HG03565 (cell line): ENCODE measurements at regions not wholly inside any gene's neighbourhood (a gene's known extent, or its start where the extent isn't known, plus 50 kb on each side); places are given as distances from the start of the nearest gene placed in this dataset.

Experiments
- ATAC-seq: cut with Tn5 transposase; IDR thresholded peaks from one replicate; pipeline ENCODE4 v1.9.1; 2021; ENCODE audit warnings: mild to moderate bottlenecking, moderate library complexity; ENCODE audit not compliant: unreplicated experiment

DNA sequence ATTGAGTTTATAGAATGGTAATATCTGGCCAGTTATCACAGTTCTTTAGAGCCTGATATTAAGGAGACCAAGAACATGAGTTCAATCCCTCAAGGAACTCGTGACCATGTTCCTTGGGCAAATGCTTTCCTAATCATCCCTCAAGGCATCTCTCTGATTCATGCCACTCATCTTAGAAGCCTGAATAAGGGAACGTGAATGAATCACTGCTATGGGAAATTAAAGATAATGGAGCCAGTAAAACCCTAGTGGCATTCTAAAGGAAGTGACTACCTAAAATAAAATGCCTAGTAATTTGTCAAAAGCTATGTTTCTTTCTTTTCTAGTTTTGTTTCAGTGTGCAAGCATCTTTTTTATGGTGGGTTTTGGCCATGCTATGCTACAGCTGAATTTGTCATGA is 1161.3 kb downstream of the C4orf33 start:
- ATAC-seq = no peak

DNA sequence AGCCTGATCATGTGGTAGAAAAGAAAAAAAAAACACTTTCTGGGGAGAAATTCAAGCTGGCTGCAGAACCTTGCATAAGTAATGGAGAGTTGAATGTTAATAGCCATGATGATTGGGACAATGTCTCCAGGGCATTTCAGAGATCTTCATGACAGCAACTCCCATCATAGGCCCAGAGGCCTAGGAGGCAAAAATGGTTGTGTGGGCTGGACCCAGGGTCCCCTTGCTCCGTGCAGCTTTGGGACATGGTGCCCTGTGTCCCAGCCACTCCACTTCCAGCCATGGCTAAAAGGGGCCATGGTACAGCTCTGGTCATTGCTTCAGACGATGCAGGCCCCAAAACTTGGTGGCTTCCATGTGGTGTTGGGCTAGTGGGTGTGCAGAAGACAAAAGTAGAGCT is 1170.9 kb downstream of the C4orf33 start:
- ATAC-seq = no peak

- ATAC-seq = no peak
Measured at GRCh38 chr4:130288576-130288975, 1192.6 kb downstream of the C4orf33 start.

DNA sequence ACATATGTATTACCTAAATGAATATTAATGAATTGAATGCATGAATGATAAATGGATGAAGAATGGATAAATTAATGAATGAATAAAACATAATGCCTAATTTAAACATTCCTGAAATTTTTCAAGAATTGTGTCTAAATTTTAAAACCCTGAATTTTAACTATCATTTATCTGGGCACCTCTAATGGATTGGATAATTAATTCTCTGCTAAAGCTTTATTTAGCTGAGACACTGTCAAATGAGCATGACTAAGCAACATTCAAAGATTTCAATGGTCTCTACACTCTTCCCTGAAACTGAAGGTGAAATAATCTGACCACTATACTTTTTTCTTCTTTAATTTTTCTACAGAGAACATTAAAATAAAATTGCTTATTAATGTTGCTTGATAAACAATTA is 1197.7 kb downstream of the C4orf33 start:
- no peak for ATAC-seq

- ATAC-seq = no peak
Measured at GRCh38 chr4:130296448-130296847, 1200.5 kb downstream of the C4orf33 start.

DNA sequence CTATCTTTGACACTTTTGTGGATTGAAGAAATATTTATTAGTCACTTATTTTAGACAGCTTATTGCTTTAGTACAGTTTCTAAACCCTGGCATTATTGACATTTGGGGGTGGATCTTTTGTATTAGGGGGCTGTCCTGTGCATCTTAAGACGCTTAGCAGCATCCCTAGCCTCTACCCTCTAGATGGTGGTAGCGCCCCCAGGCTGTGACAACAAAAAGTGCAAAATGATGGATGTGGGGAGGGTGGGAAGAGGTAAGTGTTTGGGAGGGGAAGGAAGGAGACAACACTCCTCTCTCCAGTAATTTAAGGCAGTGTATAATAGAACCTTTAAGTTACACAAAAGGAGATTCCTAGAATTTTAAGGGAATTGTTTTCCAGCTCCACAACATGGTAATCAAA is 1210.6 kb downstream of the C4orf33 start:
- ATAC-seq = no peak

DNA sequence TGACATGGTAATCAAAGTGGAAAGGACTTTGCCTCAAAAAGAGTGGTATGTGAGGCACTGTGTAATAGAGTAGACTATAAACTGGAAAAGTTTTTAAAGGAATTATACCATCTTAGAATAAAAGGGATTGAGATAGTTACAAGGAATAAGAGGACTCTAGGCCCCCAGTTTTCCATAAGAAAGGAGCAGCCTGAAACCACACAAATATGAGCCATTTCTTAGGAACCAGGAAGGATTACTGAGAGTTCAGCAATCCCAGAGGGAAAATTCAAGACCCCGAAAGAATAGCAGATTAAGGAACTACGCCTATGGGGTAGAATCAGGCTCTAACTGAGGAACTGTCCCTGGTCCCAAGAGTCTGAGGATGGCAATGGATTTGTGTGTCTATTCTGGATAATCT is 1213.3 kb downstream of the C4orf33 start:
- ATAC-seq = no peak

- no peak for ATAC-seq
Measured at GRCh38 chr4:130322439-130322838, 1226.5 kb downstream of the C4orf33 start.

GRCh38 chr4:130329036-130329435 is 1233.1 kb downstream of the C4orf33 start:
- no peak for ATAC-seq

DNA sequence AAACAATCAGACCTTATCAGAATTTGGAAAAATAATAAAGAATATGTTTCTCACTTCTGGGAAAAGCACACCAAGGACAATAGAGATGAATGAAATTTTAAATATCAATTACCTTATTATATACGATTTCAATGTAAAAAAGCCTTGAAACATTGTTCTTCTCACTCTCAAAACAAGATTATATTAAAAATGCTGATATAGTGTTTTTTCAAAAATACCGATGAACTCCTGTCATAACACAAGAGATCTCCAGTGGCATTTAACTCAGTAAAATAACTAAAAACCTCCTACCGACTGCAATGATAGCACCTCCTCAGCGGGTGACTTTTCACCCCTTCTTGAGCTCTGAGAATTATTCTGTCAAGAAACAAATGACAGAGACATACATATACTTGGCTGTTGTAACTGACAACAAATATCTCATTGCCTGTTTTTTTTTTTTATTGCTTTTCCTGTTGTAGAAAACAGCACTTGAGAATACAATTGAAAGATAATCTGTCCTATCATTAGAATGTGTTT is 1237.3 kb downstream of the C4orf33 start:
- ATAC-seq = no peak

DNA sequence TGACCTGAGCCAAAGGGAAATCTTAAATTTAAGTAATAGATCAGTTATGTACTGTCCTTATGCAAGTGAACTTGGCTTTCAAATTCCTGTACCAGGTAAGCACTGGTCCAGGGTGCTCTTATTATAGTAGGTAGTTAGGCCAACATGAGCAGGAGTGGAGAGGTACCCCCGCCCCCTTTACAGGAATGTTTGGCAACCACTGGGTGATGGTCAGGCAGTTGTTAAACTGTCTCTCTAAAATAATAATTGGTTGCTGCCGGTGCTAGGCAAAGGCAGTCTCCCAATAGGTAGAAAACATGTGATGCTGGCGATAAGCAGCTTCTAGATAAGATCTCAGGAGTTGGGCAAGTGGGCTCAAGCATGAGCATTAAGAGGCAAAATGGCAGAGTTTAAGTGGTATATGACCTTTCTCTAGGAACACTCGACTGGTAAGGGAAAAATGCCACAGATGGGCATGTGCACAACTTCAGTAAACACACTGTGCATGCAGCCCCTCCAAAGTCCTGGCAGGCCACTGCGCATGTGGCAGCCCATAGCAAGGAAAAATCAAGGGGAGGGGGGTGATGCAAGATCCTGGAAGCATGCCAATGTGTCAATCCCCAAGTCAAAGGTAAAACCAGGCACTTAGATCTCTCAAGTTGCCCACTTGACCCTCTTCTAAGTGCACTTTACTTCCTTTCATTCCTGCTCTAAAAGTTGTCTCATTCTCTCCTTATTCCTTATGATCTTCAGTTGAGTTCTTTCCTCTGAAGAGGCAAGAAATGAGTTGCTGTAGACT is 1239.7 kb downstream of the C4orf33 start:
- no peak for ATAC-seq

- peak; percentile 89 for ATAC-seq
Measured at GRCh38 chr4:130336585-130337217, 1240.7 kb downstream of the C4orf33 start.

- ATAC-seq = no peak
Measured at GRCh38 chr4:130338851-130339250, 1242.9 kb downstream of the C4orf33 start.

DNA sequence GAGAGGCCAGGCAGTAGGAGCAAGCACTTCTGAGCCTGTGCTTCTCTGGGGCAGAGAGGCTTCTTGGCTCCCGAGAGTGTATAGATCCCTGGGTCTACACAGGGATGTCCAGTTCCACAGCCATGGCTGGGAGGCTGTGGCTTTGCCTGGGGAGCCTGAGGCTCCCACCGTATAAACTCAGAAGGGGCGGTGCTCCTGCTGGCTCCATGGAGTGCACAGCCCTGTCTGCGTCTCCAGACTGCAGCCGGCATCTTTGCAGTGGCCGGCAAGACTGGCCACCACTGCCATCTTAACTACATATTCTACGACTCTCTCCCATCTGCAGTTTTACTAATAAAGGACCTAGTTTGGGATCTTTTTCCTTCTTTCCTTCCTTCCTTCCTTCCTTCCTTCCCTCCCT is 1253.8 kb downstream of the C4orf33 start:
- no peak for ATAC-seq

DNA sequence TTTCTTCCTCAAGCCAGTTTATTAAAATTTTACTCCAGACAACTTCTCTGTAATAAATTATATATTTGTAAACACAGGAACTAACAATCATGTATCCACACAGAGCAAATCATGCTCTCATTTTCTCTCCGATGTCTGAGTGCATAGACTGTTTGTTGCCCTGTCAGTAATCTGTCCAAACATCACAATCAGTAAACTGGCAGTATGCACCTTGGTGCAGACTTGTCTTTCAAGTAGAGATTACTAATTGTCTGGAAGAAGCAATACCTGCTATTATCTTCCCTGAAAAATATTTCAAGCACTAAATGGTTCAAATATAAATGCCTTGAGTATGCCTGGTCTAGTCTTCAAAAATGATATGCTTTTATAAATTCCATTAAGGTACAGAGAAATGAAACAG is 1260.9 kb downstream of the C4orf33 start:
- ATAC-seq = no peak

DNA sequence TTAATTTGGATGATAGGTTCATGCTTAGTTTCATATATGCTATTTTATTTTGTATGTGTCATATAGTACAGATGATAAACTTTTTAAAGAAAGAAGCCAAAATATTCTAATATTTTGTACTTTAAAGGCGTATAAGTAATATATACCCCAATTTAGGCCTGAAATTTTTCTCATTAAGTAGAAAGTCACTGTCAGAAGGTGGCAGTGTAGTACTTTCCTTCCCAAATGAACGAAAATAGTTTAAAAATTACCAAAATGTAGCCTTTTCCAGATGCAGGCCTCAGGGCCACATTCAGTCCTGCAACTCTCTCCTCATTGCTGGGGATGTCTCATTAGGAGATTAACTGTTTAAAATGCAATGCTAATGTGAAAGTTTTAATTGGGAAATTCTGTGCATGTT is 1263.6 kb downstream of the C4orf33 start:
- no peak for ATAC-seq

- ATAC-seq = no peak
Measured at GRCh38 chr4:130361616-130362015, 1265.7 kb downstream of the C4orf33 start.

DNA sequence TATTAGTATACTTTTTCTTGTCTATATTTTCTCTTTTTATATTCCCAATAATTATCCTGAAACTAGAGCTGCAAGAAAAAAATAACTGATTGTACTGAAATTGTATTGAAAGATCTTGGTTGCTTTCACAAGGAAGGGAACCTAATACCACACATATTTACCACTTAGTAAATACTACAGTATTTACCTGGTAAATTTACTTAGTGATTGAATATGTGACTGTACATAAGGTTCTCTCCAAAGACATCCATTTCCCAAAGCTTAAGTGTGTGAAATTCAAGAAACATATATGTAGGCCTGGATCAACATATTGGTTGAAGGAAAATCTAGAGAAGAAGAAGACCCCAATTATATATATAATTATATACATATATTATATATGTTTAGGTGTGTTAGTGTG is 1272.7 kb downstream of the C4orf33 start:
- no peak for ATAC-seq

DNA sequence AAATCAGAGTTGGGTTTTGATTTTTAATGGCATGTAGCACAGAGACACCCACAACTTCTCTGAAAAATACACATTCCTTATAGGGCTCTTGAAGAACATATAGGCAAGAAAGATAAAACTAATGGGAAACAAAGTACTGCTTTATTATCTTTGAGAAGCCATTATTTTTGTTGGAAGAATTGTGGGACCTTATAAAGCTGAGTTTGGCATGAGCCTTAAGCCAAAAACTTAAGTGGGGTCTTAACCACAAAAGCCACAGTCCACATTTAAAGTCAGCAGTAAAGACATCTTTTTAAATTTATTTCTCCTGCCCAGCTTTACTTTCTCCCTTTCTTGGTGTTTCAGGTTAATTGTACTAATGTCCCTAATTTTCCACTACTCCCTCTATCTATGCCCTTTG is 1297.3 kb downstream of the C4orf33 start:
- ATAC-seq = no peak

DNA sequence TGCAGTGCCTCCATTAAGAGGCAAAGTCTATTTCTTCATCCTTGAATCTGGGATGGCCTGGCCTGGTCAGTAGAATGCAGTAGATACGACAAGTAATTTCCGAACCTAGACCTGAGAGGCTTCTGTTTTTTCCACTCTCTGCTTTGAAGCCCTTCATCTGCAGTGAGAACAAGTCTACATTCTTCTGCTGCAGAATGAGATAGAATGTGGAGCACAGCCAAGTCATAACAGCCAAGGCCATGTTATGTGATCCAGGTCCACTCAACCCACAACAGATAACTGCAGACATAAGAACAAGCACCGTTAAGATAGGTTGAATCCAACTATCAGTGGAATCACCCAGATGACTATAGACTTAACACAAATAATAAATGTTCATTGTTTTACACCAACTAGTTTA is 1297.7 kb downstream of the C4orf33 start:
- ATAC-seq = no peak

- ATAC-seq = no peak
Measured at GRCh38 chr4:130395871-130396270, 1299.9 kb downstream of the C4orf33 start.

DNA sequence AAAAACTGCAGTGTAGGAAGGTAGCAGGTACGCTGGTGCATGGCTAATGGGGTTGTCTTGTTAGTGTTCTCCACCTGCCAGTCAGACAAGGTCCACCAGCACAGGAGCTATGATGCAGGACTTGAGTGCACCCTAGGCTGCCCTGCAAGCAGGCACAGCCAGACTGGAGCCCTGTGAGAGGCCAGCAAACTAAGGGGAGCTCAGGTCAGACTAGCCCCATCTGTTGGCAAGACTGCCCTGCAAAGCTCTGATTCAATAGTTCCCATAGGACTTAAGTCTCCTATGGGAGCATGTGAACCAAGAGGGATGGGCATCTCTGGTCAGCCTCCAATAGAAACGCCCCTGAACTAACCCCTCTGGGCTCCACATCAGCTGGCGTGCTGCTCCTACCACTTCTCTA is 1307.3 kb downstream of the C4orf33 start:
- no peak for ATAC-seq
